Caco-2 (cell line): ENCODE measurements at regions not wholly inside any gene's neighbourhood (a gene's known extent, or its start where the extent isn't known, plus 50 kb on each side); places are given as distances from the start of the nearest gene placed in this dataset.

Experiments used
- BruUV-seq: library from RNA; stranded (reverse); fragments of 400-500 nt; replicated peaks from 2 replicates; lab custom pipeline; 2021; lab: Mats Ljungman, UMichigan
- CTCF ChIA-PET: fragments of 300-600 bp; sonication (Branson Sonifier 250); formaldehyde crosslinking; loops from one replicate; lab custom pipeline; 2022; ENCODE audit warnings: antibody characterized with exemption; lab: Charles Lee
- POLR2A ChIA-PET: fragments of 300-600 bp; sonication (Branson Sonifier 250); formaldehyde crosslinking; loops from one replicate; lab custom pipeline; 2022; ENCODE audit warnings: antibody characterized with exemption; lab: Charles Lee
- DNase-seq, 2 experiments: peaks; one replicate each; pipeline versions ENCODE4 v3.0.0 to v3.0.0-alpha.2; 2020 to 2022
- H3K27me3 ChIP-seq: replicated peaks from 2 replicates; pipeline ENCODE4 v1.6.0; 2011; ENCODE audit warnings: low read length; ENCODE audit not compliant: control insufficient read depth, insufficient read depth
- H3K36me3 ChIP-seq: 2 replicates; pipeline ENCODE4 v1.5.1; 2011; ENCODE audit warnings: low read length; ENCODE audit not compliant: control insufficient read depth, insufficient read depth
- H3K4me1 ChIP-seq: fragments of 250-450 bp; sonication (Bioruptor Pico); 2 replicates; pipeline ENCODE4 v1.5.1; 2020; ENCODE audit warnings: mild to moderate bottlenecking
- H3K4me3 ChIP-seq: 2 replicates; pipeline ENCODE4 v1.5.1; 2011; ENCODE audit warnings: low read depth, mild to moderate bottlenecking, control low read depth, low read length
- H3K9me3 ChIP-seq: fragments of 250-450 bp; sonication (Bioruptor Pico); 2 replicates; pipeline ENCODE4 v1.5.1; 2020; ENCODE audit warnings: mild to moderate bottlenecking, moderate library complexity
- H3K27ac Mint-ChIP-seq: one replicate; pipeline ENCODE4 v1.8.0; 2022; ENCODE audit warnings: mixed read lengths; ENCODE audit not compliant: unreplicated experiment
- H3K27me3 Mint-ChIP-seq: one replicate; pipeline ENCODE4 v1.8.0; 2022; ENCODE audit warnings: mixed read lengths; ENCODE audit not compliant: insufficient read depth, unreplicated experiment
- H3K36me3 Mint-ChIP-seq: one replicate; pipeline ENCODE4 v1.8.0; 2022; ENCODE audit warnings: mild to moderate bottlenecking, mixed read lengths; ENCODE audit not compliant: insufficient read depth, unreplicated experiment
- H3K4me1 Mint-ChIP-seq: one replicate; pipeline ENCODE4 v1.8.0; 2022; ENCODE audit warnings: low read depth, mixed read lengths; ENCODE audit not compliant: unreplicated experiment
- H3K4me3 Mint-ChIP-seq: one replicate; pipeline ENCODE4 v1.8.0; 2022; ENCODE audit warnings: mild to moderate bottlenecking, moderate library complexity, mixed read lengths; ENCODE audit not compliant: unreplicated experiment
- H3K9me3 Mint-ChIP-seq: one replicate; pipeline ENCODE4 v1.8.0; 2022; ENCODE audit warnings: mixed read lengths; ENCODE audit not compliant: unreplicated experiment
- intact Hi-C: fragments of 100-400 bp; cut with micrococcal nuclease; formaldehyde crosslinking; loops from one replicate; pipeline ENCODE4 v1.10.0; 2022; ENCODE audit not compliant: unreplicated experiment
- TF ChIP-seq, protein P1 (sequence below), 2 experiments: fragments of 200-600 bp in 1 of 2; IDR thresholded peaks; 1 replicate in 1 of 2; 2 replicates in 1 of 2; pipeline versions ENCODE4 v1.5.1 to v1.8.0; 2011 to 2022; ENCODE audit warnings: antibody characterized with exemption in 1 of 2, control low read depth in 1 of 2, inconsistent platforms in 1 of 2, low read depth in 1 of 2, low read length in 1 of 2, mild to moderate bottlenecking in 1 of 2, moderate library complexity in 1 of 2; ENCODE audit not compliant: insufficient read depth in 1 of 2, severe bottlenecking in 1 of 2, unreplicated experiment in 1 of 2

- intact Hi-C loops: no loop called here
- no TSS peak for BruUV-seq
- H3K36me3 Mint-ChIP-seq: no peaks in the 10 kb centered on the region
- no peak overlapping the region for H3K27ac Mint-ChIP-seq
- H3K27me3 ChIP-seq: no peaks in the 10 kb centered on the region; the same call in 1 of the 2 replicates
- TF ChIP-seq, protein P1, sequence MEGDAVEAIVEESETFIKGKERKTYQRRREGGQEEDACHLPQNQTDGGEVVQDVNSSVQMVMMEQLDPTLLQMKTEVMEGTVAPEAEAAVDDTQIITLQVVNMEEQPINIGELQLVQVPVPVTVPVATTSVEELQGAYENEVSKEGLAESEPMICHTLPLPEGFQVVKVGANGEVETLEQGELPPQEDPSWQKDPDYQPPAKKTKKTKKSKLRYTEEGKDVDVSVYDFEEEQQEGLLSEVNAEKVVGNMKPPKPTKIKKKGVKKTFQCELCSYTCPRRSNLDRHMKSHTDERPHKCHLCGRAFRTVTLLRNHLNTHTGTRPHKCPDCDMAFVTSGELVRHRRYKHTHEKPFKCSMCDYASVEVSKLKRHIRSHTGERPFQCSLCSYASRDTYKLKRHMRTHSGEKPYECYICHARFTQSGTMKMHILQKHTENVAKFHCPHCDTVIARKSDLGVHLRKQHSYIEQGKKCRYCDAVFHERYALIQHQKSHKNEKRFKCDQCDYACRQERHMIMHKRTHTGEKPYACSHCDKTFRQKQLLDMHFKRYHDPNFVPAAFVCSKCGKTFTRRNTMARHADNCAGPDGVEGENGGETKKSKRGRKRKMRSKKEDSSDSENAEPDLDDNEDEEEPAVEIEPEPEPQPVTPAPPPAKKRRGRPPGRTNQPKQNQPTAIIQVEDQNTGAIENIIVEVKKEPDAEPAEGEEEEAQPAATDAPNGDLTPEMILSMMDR (IDR thresholded peaks at IDR 0.05; ENCODE audit: insufficient read depth in 1 of 2, low read depth in 1 of 2, low read length in 1 of 2, severe bottlenecking in 1 of 2, unreplicated experiment in 1 of 2): no peak
- ChIA-PET POLR2A (no interaction called here), CTCF (interaction anchor here (0.7 kb wide), 1 partner anchor 385 kb away, joined by 3 read pairs; no protein-coding TSS in a partner anchor)
- DNase-seq: no peak
- H3K4me3 Mint-ChIP-seq: no peak overlapping the region
- no peaks in the 10 kb centered on the region for H3K4me1 Mint-ChIP-seq
- H3K9me3 ChIP-seq: no peaks in the 10 kb centered on the region
- H3K9me3 Mint-ChIP-seq: no peaks in the 10 kb centered on the region
- no peaks in the 10 kb centered on the region for H3K36me3 ChIP-seq
- H3K4me3 ChIP-seq: no peak overlapping the region
- H3K4me1 ChIP-seq: no peaks in the 10 kb centered on the region
- peaks cover 8% of the 10 kb centered on the region for H3K27me3 Mint-ChIP-seq
Measured at GRCh38 chr12:107490010-107490409, 195.6 kb upstream of the PWP1 start.

GRCh38 chr12:107491856-107492255 lies 193.7 kb upstream of the PWP1 start:
- H3K4me3 ChIP-seq: no peak overlapping the region
- CTCF ChIA-PET: no interaction called here

GRCh38 chr12:107492393-107493134 lies 193.0 kb upstream of the PWP1 start:
- ChIA-PET POLR2A (no interaction called here), CTCF (no interaction called here)
- Mint-ChIP-seq H3K27me3 (peaks cover 10% of the 10 kb centered on the region), H3K4me3 (no peak overlapping the region), H3K36me3 (no peaks in the 10 kb centered on the region), H3K9me3 (no peaks in the 10 kb centered on the region), H3K4me1 (no peaks in the 10 kb centered on the region), H3K27ac (no peak overlapping the region)
- no peak for DNase-seq
- no peaks in the 10 kb centered on the region for H3K4me1 ChIP-seq
- no peaks in the 10 kb centered on the region; the same call in 1 of the 2 replicates for H3K27me3 ChIP-seq
- TF ChIP-seq, protein P1 (IDR thresholded peaks at IDR 0.05; ENCODE audit: insufficient read depth in 1 of 2, low read depth in 1 of 2, low read length in 1 of 2, severe bottlenecking in 1 of 2, unreplicated experiment in 1 of 2): no peak
- H3K9me3 ChIP-seq: no peaks in the 10 kb centered on the region
- intact Hi-C loops: no loop called here
- BruUV-seq: no TSS peak
- H3K36me3 ChIP-seq: no peaks in the 10 kb centered on the region
- H3K4me3 ChIP-seq: no peak overlapping the region

More at GRCh38 chr12:107491856-107492255, 193.7 kb upstream of the PWP1 start:
- Histone ChIP-seq H3K36me3 (no peaks in the 10 kb centered on the region), H3K27me3 (no peaks in the 10 kb centered on the region; the same call in 1 of the 2 replicates), H3K9me3 (no peaks in the 10 kb centered on the region), H3K4me1 (no peaks in the 10 kb centered on the region)
- H3K36me3 Mint-ChIP-seq: no peaks in the 10 kb centered on the region
- H3K9me3 Mint-ChIP-seq: no peaks in the 10 kb centered on the region
- POLR2A ChIA-PET: no interaction called here
- no peak for DNase-seq
- no TSS peak for BruUV-seq
- no peaks in the 10 kb centered on the region for H3K4me1 Mint-ChIP-seq
- TF ChIP-seq, protein P1 (IDR thresholded peaks at IDR 0.05; ENCODE audit: insufficient read depth in 1 of 2, low read depth in 1 of 2, low read length in 1 of 2, severe bottlenecking in 1 of 2, unreplicated experiment in 1 of 2): no peak
- intact Hi-C loops: no loop called here
- peaks cover 8% of the 10 kb centered on the region for H3K27me3 Mint-ChIP-seq
- no peak overlapping the region for H3K27ac Mint-ChIP-seq
- H3K4me3 Mint-ChIP-seq: no peak overlapping the region
